GM18519 (cell line): ENCODE measurements at regions not wholly inside any gene's neighbourhood (a gene's known extent, or its start where the extent isn't known, plus 50 kb on each side); places are given as distances from the start of the nearest gene placed in this dataset.
"Not testable (repeated sequence)": the region's sequence is repeated elsewhere in the genome, so short reads cannot be mapped to it uniquely, and the experiment has no call there.

Experiments
- ATAC-seq: cut with Tn5 transposase; IDR thresholded peaks from one replicate; pipeline ENCODE4 v1.9.1; 2021; ENCODE audit warnings: mild to moderate bottlenecking, moderate library complexity; ENCODE audit not compliant: unreplicated experiment, low FRiP score

DNA sequence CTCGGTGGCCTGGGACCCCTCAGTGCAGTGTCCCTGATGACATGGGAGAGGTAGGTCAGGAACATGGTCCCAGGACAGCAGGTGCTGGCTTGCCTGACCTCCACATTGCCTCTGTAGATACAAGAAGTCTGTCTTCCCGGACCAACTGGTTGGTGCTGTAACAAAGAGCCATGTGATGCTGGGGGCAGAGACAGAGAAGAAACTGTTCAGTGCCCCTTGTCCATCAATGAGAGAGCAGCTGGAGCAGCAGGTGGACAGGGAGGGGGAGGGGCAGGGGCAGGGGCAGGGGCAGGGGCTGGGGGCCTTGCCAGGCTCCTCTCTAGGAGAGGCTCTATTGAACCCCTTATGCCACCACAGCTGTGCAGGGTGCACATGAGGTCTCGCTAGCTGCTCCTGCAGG, 191.8 kb downstream of the KLRB1 start:
- not testable (repeated sequence) for ATAC-seq

DNA sequence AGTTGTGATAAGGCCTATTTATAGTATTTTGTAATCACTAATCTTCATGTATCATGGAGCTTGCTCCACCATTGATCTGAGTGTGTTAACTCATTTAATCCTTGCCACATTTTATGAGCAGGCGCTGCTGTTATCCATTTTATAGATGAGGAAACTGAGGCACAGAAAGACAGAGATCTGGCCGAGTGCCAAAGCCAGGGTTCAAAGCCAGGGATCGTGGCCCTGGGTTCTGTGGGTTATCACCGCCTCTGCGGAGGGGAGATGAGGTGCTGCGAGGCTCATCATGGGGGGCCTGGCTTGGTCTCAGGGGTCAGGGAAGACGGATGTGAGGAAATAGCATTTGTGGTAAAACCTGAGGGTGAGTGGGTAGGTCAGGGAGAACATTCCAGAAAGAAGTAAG, 193.9 kb downstream of the KLRB1 start:
- ATAC-seq: not testable (repeated sequence)

- not testable (repeated sequence) for ATAC-seq
Observed at GRCh38 chr12:9412459-9412858, 195.3 kb downstream of the KLRB1 start.

- not testable (repeated sequence) for ATAC-seq
Observed at GRCh38 chr12:9411616-9412268, 196.0 kb downstream of the KLRB1 start.

GRCh38 chr12:9407425-9407748, 199.2 kb upstream of the PZP start:
- not testable (repeated sequence) for ATAC-seq

DNA sequence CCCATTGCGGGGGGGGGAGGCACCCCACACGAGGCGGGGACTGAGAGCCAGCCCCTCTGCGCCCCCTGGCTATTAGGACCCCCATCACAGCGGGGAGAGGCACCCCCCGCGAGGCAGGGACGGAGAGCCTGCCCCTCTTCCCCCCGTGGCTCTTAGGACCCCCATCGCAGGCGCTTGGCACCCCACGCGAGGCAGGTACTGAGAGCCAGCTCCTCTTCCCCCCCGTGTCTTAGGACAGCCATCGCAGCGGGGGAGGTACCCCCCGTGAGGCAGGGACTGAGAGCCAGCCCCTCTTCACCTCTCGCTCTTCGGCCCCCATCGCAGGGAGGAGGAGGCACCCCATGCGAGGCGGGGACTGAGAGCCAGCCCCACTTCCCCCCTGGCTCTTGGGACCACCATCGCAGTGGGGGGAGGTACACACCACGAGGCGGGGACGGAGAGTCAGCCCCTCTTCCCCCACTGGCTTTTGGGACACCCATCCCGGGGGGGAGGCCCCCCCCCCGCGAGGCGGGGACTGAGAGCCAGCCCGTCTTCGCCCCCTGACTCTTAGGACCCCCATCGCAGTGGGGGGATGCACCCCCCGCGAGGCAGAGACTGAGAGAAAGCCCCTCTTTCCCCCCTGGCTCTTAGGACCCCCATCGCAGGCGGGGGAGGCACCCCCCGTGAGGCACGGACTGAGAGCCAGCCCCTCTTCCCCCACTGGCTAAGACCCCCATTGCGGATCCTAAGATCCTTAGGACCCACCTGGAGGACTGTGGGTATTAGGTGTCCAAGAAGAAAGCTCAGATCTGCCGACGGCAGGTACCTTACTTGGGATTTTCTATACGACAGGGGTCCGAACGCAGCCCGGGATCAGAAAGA, 198.6 kb upstream of the PZP start:
- no peak for ATAC-seq

DNA sequence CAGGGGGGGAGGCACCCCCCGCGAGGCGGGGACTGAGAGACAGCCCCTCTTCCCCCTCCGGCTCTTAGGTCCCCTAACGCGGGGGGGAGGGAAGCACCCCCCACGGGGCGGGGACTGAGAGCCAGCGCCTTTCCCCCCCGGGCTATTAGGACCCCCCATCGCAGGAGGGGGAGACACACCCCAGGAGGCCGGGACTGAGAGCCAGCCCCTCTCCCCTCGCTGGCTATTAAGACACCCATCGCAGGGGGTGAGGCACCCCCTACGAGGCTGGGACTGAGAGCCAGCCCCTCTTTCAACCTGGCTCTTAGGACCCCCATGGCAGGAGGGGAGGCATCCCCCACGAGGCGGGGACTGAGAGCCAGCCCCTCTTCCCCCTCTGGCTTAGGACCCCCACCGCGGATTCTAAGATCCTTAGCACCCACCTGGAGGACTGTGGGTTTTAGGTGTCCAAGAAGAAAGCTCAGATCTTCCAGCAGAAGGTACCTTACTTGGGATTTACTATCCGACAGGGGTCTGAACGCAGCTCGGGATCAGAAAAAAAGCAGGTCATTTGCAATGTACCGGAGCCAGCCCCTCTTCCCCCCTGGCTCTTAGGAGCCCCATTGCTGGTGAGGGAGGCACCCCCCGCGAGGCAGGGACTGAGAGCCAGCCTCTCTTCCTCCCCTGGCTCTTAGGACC, 197.8 kb upstream of the PZP start:
- no peak for ATAC-seq

DNA sequence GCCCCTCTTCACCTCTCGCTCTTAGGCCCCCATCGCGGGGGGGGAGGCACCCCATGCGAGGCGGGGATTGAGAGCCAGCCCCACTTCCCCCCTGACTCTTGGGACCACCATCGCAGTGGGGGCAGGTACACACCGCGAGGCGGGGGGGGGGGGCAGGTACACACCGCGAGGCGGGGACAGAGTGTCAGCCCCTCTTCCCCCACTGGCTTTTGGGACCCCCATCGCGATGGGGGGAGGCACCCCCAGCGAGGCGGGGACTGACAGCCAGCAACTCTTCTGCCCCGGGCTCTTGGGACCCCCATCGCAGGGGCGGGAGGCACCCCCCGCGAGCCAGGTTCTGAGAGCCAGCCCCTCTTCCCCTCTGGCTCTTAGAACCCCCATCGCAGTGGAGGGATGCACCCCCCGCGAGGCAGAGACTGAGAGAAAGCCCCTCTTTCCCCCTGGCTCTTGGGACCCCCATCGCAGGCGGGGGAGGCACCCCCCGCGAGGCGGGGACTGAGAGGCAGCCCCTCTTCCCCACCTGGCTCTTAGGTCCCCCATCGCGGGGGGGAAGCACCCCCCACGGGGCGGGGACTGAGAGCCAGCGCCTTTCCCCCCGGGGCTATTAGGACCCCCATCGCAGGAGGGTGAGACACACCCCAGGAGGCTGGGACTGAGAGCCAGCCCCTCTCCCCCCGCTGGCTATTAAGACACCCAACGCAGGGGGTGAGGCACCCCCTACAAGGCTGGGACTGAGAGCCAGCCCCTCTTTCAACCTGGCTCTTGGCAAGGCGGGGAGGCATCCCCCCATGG, 196.5 kb upstream of the PZP start:
- no peak for ATAC-seq

- ATAC-seq: no peak
Observed at GRCh38 chr12:9404031-9404430, 195.8 kb upstream of the PZP start.

DNA sequence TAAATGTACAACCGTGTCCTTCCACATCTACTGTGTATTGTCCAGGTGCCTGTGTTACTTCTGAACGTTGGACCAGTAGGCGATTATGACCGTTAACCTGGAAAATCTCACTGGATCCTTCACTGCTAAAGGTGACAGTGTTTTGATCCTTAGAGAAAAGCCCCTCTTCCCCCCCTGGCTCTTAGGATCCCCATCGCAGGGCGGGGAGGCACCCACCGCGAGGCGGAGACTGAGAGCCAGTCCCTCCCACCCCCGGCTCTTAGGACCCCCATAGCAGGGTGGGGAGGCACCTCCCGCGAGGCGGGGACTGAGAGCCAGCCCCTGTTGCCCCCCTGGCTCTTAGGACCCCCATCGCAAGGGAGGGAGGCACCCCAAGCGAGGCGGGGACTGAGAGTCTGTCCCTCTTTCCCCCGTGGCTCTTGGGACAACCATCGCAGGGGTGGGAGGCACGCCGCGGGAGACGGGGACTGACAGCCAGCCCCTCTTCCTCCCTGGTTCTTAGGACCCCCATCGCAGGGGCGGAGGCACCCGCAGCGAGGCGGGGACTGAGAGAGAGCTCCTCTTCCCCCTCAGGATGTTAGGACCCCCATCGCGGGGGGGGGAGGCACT, 194.3 kb upstream of the PZP start:
- ATAC-seq: not testable (repeated sequence)

DNA sequence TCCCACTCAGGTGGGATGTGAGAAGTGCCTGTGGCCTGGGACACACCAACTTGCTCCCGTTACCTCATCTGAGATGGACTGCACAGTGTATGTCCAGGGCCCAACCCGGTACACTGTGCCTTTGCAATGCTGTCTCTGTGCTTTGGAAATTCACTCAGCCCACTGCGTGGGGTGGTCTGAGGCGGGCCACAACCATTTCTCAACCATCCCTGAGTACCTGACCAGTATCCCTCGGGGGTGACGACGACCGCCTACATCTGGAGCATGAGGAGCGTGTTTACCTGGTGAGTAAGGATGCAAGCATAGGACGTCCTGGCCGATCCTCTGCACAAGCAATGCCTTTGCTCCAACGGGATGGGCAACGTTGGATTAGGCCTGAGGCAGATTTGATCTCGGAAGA, 188.2 kb upstream of the PZP start:
- not testable (repeated sequence) for ATAC-seq

GRCh38 chr12:9395220-9395619, 187.0 kb upstream of the PZP start:
- not testable (repeated sequence) for ATAC-seq

- ATAC-seq: no peak
Observed at GRCh38 chr12:9392842-9393241, 184.6 kb upstream of the PZP start.

DNA sequence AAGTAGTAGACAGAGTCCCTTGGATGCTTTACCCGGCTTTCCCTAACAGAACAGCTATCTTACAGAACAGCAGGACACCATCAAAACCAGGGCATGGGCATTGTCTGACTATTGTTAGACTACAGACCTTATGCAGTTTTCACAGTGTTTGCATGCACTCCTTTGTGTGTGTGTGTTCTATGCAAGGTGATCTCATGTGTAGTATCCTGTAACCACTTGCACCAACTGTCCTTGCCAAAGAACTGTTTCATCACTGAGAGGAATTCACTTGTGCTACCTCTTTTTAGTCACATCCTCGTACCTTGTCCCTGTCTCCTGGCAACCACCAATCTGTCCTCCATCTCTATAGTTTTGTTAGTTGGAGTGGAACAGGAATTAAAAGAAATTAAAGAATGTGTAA, 183.6 kb upstream of the PZP start:
- ATAC-seq: no peak

DNA sequence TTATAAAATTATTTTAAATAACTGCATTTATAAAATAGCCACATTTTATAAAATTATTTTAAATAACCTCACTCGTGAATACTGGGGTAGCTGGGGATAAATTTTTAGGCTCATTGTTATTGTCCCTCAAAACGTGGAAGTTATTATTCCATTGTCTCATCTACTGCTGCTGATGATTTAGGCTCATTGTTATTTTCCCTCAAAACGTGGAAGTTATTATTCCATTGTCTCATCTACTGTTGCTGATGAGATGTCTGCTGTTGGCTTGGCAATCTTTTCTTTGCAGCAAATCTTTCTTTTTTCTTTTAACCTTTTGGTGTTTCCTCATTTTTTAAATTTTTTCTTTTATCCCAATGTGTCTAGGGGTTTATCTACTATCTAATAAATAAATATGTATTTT, 182.6 kb upstream of the PZP start:
- no peak for ATAC-seq

DNA sequence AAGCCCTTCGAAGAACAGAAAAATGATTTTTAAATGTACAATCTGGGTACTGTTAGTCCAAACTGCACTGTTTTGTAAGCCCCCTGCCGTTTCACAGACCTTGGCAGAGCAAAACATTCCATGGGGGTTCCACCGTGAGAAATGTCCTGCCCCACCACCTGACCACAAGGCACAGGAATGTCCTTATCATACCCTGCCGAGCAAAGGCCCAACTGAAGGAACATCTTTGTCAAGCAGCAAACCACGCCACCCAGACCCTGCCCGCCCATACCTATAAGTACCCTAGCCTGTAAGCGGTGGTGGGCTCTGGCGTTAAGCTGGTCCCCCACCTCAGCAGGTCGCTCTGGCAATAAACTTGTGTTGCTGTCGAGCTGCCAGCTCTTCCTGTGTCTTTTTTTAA, 181.6 kb upstream of the PZP start:
- ATAC-seq: no peak

DNA sequence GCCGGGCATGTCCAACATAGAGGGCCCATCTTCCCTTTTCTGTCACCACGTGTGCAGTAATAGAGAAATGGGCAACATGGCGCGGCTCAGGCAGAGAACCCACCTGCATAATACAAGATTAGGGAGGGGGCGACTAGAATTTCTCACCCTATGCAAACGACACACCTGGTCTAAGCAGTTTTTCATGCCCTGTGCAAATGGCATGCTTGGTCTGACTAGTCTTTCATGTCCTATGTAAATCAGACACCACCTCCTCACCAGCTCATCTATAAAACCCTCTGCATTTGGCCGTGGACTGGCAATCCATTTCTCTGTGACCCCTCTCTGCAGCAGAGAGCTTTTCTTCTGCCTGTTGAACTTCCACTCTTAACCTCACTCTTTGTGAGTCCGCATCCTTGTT, 180.2 kb upstream of the PZP start:
- ATAC-seq: no peak

GRCh38 chr12:9387450-9387849, 179.3 kb upstream of the PZP start:
- ATAC-seq: no peak

- ATAC-seq: no peak
Observed at GRCh38 chr12:9383585-9383984, 175.4 kb upstream of the PZP start.

DNA sequence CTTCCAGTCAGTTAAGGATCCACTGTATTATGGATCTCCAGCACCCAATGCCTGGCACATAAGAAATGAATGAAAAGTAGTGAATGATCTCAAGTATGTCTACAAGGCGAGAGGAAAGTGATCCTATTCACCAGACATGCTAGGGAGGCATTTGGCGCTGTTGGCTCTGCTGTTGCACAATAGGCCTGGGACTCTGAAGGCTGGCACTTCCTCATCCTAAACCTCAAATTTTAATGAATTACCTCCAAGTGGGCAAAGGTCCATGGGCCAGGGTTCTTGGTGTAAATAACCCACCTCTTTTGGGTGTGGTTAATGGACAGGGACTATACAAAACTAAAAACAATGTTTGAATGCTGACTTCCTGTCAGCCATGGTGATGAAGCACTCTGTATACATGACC, 173.4 kb upstream of the PZP start:
- no peak for ATAC-seq
